Peyer's patch (tissue), 4 donors: ENCODE measurements at regions not wholly inside any gene's neighbourhood (a gene's known extent, or its start where the extent isn't known, plus 50 kb on each side); places are given as distances from the start of the nearest gene placed in this dataset.

ENCODE experiments used
- DNase-seq, 3 donors: peaks; one replicate each; pipeline ENCODE4 v3.0.0-alpha.2; 2017 to 2019
- H3K27ac ChIP-seq, 4 donors: fragments of 200-600 bp; sonication (generic); one replicate each; pipeline ENCODE4 v1.5.1; 2016 to 2019
- H3K27me3 ChIP-seq, 2 donors: fragments of 200-600 bp; sonication (generic); one replicate each; pipeline ENCODE4 v1.5.1; 2019
- H3K36me3 ChIP-seq, 3 donors: fragments of 200-600 bp; sonication (generic); one replicate each; pipeline ENCODE4 v1.5.1; 2016 to 2019
- H3K4me1 ChIP-seq, 4 donors: fragments of 200-600 bp; sonication (generic); one replicate each; pipeline ENCODE4 v1.5.1; 2016 to 2019
- H3K4me3 ChIP-seq, 4 donors: fragments of 200-600 bp; sonication (generic); 1 replicate in 3 of 4; 2 replicates in 1 of 4; pipeline ENCODE4 v1.5.1; 2016 to 2019; ENCODE audit warnings: mild to moderate bottlenecking in 1 of 4
- H3K9me3 ChIP-seq, 4 donors: fragments of 200-600 bp; sonication (generic); one replicate each; pipeline ENCODE4 v1.5.1; 2016 to 2019; ENCODE audit warnings: mild to moderate bottlenecking in 1 of 4
- POLR2A ChIP-seq, 2 donors: fragments of 450-650 bp; IDR thresholded peaks; one replicate each; pipeline ENCODE4 v1.5.1; 2017; ENCODE audit warnings: antibody characterized with exemption in 2 of 2, mild to moderate bottlenecking in 2 of 2, moderate library complexity in 2 of 2
- TF ChIP-seq, protein P1 (sequence below), 6 experiments: fragments of 450-650 bp in 4 of 6; fragments of 200-600 bp in 2 of 6; sonication (generic) in 1 of 6; IDR thresholded peaks; one replicate each; pipeline ENCODE4 v1.5.1; 2017 to 2019; ENCODE audit warnings: antibody characterized with exemption in 6 of 6, mild to moderate bottlenecking in 3 of 6, moderate library complexity in 1 of 6

DNA sequence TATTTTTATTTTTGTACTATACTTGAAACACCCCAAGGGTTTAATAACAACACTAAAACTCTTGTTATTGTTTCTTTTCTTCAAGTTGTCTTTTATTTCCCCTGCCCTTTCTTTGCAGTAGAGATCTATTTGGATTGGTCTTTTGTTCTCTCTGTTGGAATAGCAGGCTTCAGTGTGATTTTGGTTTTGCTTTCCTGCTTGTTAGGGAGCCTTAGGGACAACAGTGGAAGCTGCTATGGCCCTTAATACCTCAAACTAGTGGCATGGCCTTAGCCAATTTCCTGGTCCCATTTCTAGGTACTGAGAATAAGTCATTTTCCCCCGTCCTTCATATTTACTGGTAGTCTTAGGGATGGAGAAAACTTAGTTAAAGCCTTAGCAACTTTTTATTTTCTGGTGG, 535.4 kb upstream of the NDST4 start:
- Histone ChIP-seq H3K4me1 (no peaks in the 10 kb centered on the region), H3K27me3 (no peaks in the 10 kb centered on the region), H3K36me3 (no peaks in the 10 kb centered on the region), H3K9me3 (no peaks in the 10 kb centered on the region), H3K4me3 (no peak overlapping the region), H3K27ac (no peak overlapping the region)
- DNase-seq = no peak
- TF ChIP-seq, protein P1, sequence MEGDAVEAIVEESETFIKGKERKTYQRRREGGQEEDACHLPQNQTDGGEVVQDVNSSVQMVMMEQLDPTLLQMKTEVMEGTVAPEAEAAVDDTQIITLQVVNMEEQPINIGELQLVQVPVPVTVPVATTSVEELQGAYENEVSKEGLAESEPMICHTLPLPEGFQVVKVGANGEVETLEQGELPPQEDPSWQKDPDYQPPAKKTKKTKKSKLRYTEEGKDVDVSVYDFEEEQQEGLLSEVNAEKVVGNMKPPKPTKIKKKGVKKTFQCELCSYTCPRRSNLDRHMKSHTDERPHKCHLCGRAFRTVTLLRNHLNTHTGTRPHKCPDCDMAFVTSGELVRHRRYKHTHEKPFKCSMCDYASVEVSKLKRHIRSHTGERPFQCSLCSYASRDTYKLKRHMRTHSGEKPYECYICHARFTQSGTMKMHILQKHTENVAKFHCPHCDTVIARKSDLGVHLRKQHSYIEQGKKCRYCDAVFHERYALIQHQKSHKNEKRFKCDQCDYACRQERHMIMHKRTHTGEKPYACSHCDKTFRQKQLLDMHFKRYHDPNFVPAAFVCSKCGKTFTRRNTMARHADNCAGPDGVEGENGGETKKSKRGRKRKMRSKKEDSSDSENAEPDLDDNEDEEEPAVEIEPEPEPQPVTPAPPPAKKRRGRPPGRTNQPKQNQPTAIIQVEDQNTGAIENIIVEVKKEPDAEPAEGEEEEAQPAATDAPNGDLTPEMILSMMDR (IDR thresholded peaks at IDR 0.05) = no peak

DNA sequence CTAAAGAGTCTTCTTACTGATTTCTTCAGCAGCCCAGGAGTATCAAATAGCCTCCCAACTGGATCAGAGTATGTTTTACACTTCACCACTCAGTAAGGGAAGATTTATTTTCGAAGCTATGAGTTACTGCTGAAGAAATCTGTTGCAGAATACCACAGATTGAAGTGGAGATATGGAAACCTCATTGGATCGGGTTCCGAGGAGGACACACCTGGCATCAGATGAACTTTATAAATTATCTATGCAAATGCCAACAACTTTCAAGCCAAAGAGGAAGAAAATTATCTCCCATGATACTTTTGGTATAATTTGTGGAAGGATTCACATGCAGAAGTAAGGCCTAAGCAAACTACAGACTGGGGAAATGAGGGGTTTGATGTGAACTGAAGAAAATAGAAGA, 515.9 kb upstream of the NDST4 start:
- no peaks in the 10 kb centered on the region for H3K27me3 ChIP-seq
- H3K36me3 ChIP-seq = no peaks in the 10 kb centered on the region
- DNase-seq = no peak
- H3K9me3 ChIP-seq = no peaks in the 10 kb centered on the region
- no peaks in the 10 kb centered on the region for H3K4me1 ChIP-seq
- no peak for TF ChIP-seq POLR2A (IDR thresholded peaks at IDR 0.05)
- TF ChIP-seq, protein P1 (IDR thresholded peaks at IDR 0.05) = no peak
- no peak overlapping the region for H3K4me3 ChIP-seq
- no peak overlapping the region for H3K27ac ChIP-seq

DNA sequence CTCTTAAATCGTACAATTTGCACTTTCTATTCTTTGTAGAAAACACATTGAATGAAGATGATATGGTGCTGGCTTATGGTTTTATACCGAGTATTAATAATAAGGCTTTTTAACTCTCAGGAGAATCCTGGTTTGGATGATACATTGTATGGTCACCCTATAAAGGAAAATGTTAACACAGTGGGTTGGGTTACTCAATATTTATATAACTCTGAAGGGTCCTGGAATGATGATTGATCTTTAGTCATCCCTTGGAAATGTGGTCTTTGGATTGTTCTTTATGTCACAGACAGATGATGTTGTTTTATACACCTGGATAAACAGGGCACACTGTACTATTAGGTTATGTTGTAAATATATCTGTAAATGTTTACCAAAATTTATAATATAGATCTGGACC, 496.2 kb upstream of the NDST4 start:
- no peaks in the 10 kb centered on the region for H3K36me3 ChIP-seq
- TF ChIP-seq, protein P1 (IDR thresholded peaks at IDR 0.05) = no peak
- TF ChIP-seq POLR2A (IDR thresholded peaks at IDR 0.05) = no peak
- H3K9me3 ChIP-seq = no peaks in the 10 kb centered on the region
- no peak for DNase-seq
- H3K4me1 ChIP-seq = no peaks in the 10 kb centered on the region
- no peak overlapping the region for H3K27ac ChIP-seq
- H3K4me3 ChIP-seq = no peak overlapping the region
- H3K27me3 ChIP-seq = no peaks in the 10 kb centered on the region

DNA sequence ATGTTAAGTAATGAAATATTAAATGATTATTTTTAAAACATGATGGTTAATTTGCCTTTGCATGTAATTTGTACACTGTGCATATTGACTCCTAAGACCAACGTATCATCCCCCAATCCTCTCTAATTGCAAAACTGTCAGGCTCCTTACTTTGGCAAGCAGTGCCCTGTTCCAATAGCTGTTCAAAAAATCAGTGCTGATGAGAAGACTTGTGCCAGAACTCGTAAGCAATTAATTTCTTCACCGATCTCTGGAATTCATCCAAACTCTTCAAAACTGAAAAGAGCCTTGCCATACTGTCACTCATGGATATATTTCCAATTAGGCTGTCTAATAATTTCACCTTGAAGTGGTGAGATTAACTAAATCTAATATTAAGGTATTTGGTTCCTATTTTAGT, 493.9 kb upstream of the NDST4 start:
- H3K27ac ChIP-seq = no peak overlapping the region
- DNase-seq = no peak
- H3K4me1 ChIP-seq = no peaks in the 10 kb centered on the region
- H3K27me3 ChIP-seq = no peaks in the 10 kb centered on the region
- TF ChIP-seq, protein P1 (IDR thresholded peaks at IDR 0.05) = no peak
- TF ChIP-seq POLR2A (IDR thresholded peaks at IDR 0.05) = no peak
- no peaks in the 10 kb centered on the region for H3K9me3 ChIP-seq
- H3K4me3 ChIP-seq = no peak overlapping the region
- no peaks in the 10 kb centered on the region for H3K36me3 ChIP-seq

DNA sequence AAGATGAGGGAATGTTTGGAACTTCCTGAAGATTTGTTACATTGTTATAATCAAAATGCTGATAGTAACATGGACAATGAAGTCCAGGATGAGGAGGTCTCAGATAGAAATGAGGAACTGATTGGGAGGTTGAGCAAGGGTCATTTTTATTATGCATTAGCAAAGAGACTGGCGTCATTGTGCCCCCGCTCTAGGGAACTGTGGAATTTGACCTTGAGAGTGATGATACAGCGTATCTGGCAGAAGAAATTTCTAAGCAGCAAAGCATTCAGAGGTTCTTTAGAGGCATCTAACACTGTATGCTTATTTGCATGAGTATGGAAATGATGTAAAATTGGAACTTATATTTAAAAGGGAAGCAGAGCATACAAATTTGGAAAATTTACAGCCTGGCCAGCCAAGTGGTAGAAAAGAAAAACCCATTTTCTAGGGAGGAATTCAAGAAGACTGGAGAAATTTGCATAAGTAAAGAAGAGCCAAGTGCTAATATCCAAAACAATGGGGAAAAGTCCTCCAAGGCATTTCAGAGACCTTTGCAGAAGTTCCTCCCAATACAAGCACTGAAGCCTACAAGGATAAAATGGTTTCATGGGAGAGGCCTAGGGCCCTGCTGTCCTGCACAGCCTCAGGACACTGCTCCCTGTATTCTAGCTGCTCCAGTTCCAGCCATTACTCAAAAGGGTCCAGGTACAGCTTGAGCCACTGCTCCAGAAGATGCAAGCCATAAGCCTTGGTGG, 483.0 kb upstream of the NDST4 start:
- H3K27ac ChIP-seq = no peak overlapping the region
- TF ChIP-seq, protein P1 (IDR thresholded peaks at IDR 0.05) = no peak
- no peak for TF ChIP-seq POLR2A (IDR thresholded peaks at IDR 0.05)

DNA sequence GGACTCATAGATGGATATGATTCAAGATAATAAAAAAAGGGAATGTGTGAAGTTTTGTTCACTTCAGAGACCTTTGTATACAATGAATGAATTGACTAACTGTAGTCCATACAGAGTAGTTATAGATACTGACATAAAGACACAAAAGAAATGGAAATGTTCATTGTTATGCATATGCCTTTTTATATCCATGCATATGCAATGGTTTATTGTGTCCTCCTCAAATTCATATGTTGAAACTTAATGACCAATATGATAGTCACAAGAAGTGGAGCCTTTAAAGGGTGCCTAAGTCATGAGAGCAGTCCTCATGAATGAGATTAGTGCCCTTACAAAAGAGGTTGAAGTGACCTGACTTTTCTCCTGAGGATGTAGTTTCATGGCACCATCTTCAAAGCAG, 467.5 kb upstream of the NDST4 start:
- DNase-seq = no peak
- no peaks in the 10 kb centered on the region for H3K4me1 ChIP-seq
- H3K4me3 ChIP-seq = no peak overlapping the region
- no peak for TF ChIP-seq POLR2A (IDR thresholded peaks at IDR 0.05)
- TF ChIP-seq, protein P1 (IDR thresholded peaks at IDR 0.05) = no peak
- H3K36me3 ChIP-seq = no peaks in the 10 kb centered on the region
- H3K27ac ChIP-seq = no peak overlapping the region
- no peaks in the 10 kb centered on the region for H3K9me3 ChIP-seq
- H3K27me3 ChIP-seq = no peaks in the 10 kb centered on the region

More for the DNA sequence above, 483.0 kb upstream of the NDST4 start:
- Histone ChIP-seq H3K27me3 (no peaks in the 10 kb centered on the region), H3K36me3 (no peaks in the 10 kb centered on the region), H3K4me1 (no peaks in the 10 kb centered on the region), H3K9me3 (no peaks in the 10 kb centered on the region), H3K4me3 (no peak overlapping the region)
- no peak for DNase-seq
